NT2/D1 (cell line): ENCODE measurements at regions not wholly inside any gene's neighbourhood (a gene's known extent, or its start where the extent isn't known, plus 50 kb on each side); places are given as distances from the start of the nearest gene placed in this dataset.

Experiments
- SUZ12 ChIP-seq: IDR thresholded peaks from 2 replicates; pipeline ENCODE4 v1.6.1; 2011; ENCODE audit not compliant: insufficient read length, insufficient read depth; ENCODE audit errors: extremely low read depth
- YY1 ChIP-seq: IDR thresholded peaks from 2 replicates; pipeline ENCODE4 v1.6.1; 2011; ENCODE audit not compliant: insufficient read length, insufficient read depth
- ZNF274 ChIP-seq: IDR thresholded peaks from 2 replicates; pipeline ENCODE4 v1.6.1; 2011; ENCODE audit warnings: mild to moderate bottlenecking, low read depth, low read length

- TF ChIP-seq ZNF274, result no peak
- no peak for TF ChIP-seq YY1
- TF ChIP-seq SUZ12, result no peak
These were observed 127.5 kb upstream of the PLCXD3 start for GRCh38 chr5:41637869-41638268.
